Activated CD8-positive, alpha-beta T cell treated with anti-CD3 and anti-CD28 coated beads for 36 hours (primary cell): ENCODE measurements at regions not wholly inside any gene's neighbourhood (a gene's known extent, or its start where the extent isn't known, plus 50 kb on each side); places are given as distances from the start of the nearest gene placed in this dataset.

Experiments used
- ATAC-seq: fragments of 200-7000 bp; cut with Tn5 transposase; one replicate; pipeline ENCODE4 v1.10.0; 2021; ENCODE audit warnings: mild to moderate bottlenecking, moderate library complexity
- CTCF ChIA-PET: fragments of 350-600 bp; sonication (Branson Sonifier 250); formaldehyde crosslinking; loops from one replicate; lab custom pipeline; 2021; ENCODE audit warnings: antibody characterized with exemption; lab: Charles Lee
- POLR2A ChIA-PET: fragments of 350-600 bp; sonication (Branson Sonifier 250); formaldehyde crosslinking; loops from one replicate; lab custom pipeline; 2021; ENCODE audit warnings: antibody characterized with exemption; lab: Charles Lee
- DNase-seq: peaks from one replicate; pipeline ENCODE4 v3.0.0-alpha.2; 2020
- H3K27ac Mint-ChIP-seq: one replicate; pipeline ENCODE4 v1.8.0; 2021; ENCODE audit warnings: mild to moderate bottlenecking, mixed read lengths
- H3K27me3 Mint-ChIP-seq: one replicate; pipeline ENCODE4 v1.8.0; 2021; ENCODE audit warnings: mixed read lengths
- H3K36me3 Mint-ChIP-seq: one replicate; pipeline ENCODE4 v1.8.0; 2021; ENCODE audit warnings: low read depth, mixed read lengths
- H3K4me1 Mint-ChIP-seq: one replicate; pipeline ENCODE4 v1.8.0; 2021; ENCODE audit warnings: low read depth, mixed read lengths
- H3K4me3 Mint-ChIP-seq: one replicate; pipeline ENCODE4 v1.8.0; 2021; ENCODE audit warnings: mild to moderate bottlenecking, moderate library complexity, mixed read lengths
- H3K9me3 Mint-ChIP-seq: one replicate; pipeline ENCODE4 v1.8.0; 2021; ENCODE audit warnings: mixed read lengths
- CTCF ChIP-seq: fragments of 200-600 bp; IDR thresholded peaks from one replicate; pipeline ENCODE4 v1.8.0; 2022; ENCODE audit warnings: antibody characterized with exemption, mild to moderate bottlenecking
- intact Hi-C: fragments of 100-400 bp; cut with micrococcal nuclease; formaldehyde crosslinking; loops from one replicate; pipeline ENCODE4 v1.10.0; 2022

- no peak for DNase-seq
- H3K4me1 Mint-ChIP-seq: peaks cover 3% of the 10 kb centered on the region
- no peak overlapping the region for H3K27ac Mint-ChIP-seq
- TF ChIP-seq CTCF: no peak
- no peak for ATAC-seq
- H3K27me3 Mint-ChIP-seq: peaks cover 2% of the 10 kb centered on the region
- H3K9me3 Mint-ChIP-seq: no peaks in the 10 kb centered on the region
- CTCF ChIA-PET: no interaction called here
- POLR2A ChIA-PET: no interaction called here
- H3K36me3 Mint-ChIP-seq: no peaks in the 10 kb centered on the region
- intact Hi-C loops: no loop called here
- H3K4me3 Mint-ChIP-seq: no peak overlapping the region
Observed at GRCh38 chr3:153602801-153603200, 440.8 kb downstream of the RAP2B start.

GRCh38 chr3:153614140-153614539 lies 452.1 kb downstream of the RAP2B start:
- H3K36me3 Mint-ChIP-seq: no peaks in the 10 kb centered on the region
- H3K4me1 Mint-ChIP-seq: no peaks in the 10 kb centered on the region
- DNase-seq (no peak), ATAC-seq (no peak)
- CTCF ChIA-PET: interaction anchor here (0.6 to 0.9 kb wide), 2 partner anchors 9 to 12 kb away, joined by 3 read pairs; no protein-coding TSS in a partner anchor
- no peak overlapping the region for H3K4me3 Mint-ChIP-seq
- H3K27me3 Mint-ChIP-seq: no peaks in the 10 kb centered on the region
- POLR2A ChIA-PET: no interaction called here
- no peak overlapping the region for H3K27ac Mint-ChIP-seq
- TF ChIP-seq CTCF: no peak
- no peaks in the 10 kb centered on the region for H3K9me3 Mint-ChIP-seq
- intact Hi-C loops: no loop called here

GRCh38 chr3:153614563-153614962 lies 452.5 kb downstream of the RAP2B start:
- no peak overlapping the region for H3K4me3 Mint-ChIP-seq
- H3K27ac Mint-ChIP-seq: no peak overlapping the region
- no peaks in the 10 kb centered on the region for H3K4me1 Mint-ChIP-seq
- no peaks in the 10 kb centered on the region for H3K36me3 Mint-ChIP-seq
- TF ChIP-seq CTCF: no peak
- POLR2A ChIA-PET: no interaction called here
- no peaks in the 10 kb centered on the region for H3K9me3 Mint-ChIP-seq
- CTCF ChIA-PET: interaction anchor here (0.6 kb wide), 1 partner anchor 12 kb away, joined by 3 read pairs; no protein-coding TSS in a partner anchor
- ATAC-seq: no peak
- intact Hi-C loops: no loop called here
- no peak for DNase-seq
- H3K27me3 Mint-ChIP-seq: no peaks in the 10 kb centered on the region

- Mint-ChIP-seq H3K4me3 (no peak overlapping the region), H3K36me3 (peaks cover 4% of the 10 kb centered on the region), H3K27ac (no peak overlapping the region), H3K9me3 (peaks cover 4% of the 10 kb centered on the region), H3K27me3 (no peaks in the 10 kb centered on the region), H3K4me1 (no peaks in the 10 kb centered on the region)
- no peak for TF ChIP-seq CTCF
- intact Hi-C loops: no loop called here
- CTCF ChIA-PET: no interaction called here
- POLR2A ChIA-PET: no interaction called here
- no peak for DNase-seq
- ATAC-seq: no peak
Observed at GRCh38 chr3:153615863-153616262, 453.8 kb downstream of the RAP2B start.

GRCh38 chr3:153617463-153617862 lies 455.4 kb downstream of the RAP2B start:
- Mint-ChIP-seq H3K4me3 (no peak overlapping the region), H3K4me1 (peaks cover 13% of the 10 kb centered on the region), H3K27me3 (no peaks in the 10 kb centered on the region), H3K27ac (no peak overlapping the region), H3K9me3 (peaks cover 8% of the 10 kb centered on the region), H3K36me3 (peaks cover 8% of the 10 kb centered on the region)
- DNase-seq (no peak), ATAC-seq (no peak)
- ChIA-PET POLR2A (no interaction called here), CTCF (interaction anchor here (0.7 kb wide), 1 partner anchor 81 kb away, joined by 3 read pairs; no protein-coding TSS in a partner anchor)
- TF ChIP-seq CTCF: no peak
- intact Hi-C loops: no loop called here
